Activated CD8-positive, alpha-beta memory T cell treated with anti-CD3 and anti-CD28 coated beads for 48 hours (primary cell): ENCODE measurements at regions not wholly inside any gene's neighbourhood (a gene's known extent, or its start where the extent isn't known, plus 50 kb on each side); places are given as distances from the start of the nearest gene placed in this dataset.

ENCODE experiments used
- DNase-seq, 3 experiments: peaks; one replicate each; pipeline ENCODE4 v3.0.0-alpha.2; 2020; ENCODE audit warnings: low read depth in 2 of 3, low spot score in 2 of 3

GRCh38 chr13:44240611-44241145 lies 132.9 kb upstream of the SERP2 start:
- DNase-seq: no peak

GRCh38 chr13:44241638-44242037 lies 132.0 kb upstream of the SERP2 start:
- no peak for DNase-seq

GRCh38 chr13:44242766-44243165 lies 130.9 kb upstream of the SERP2 start:
- DNase-seq: no peak

GRCh38 chr13:44243198-44243857 lies 130.3 kb upstream of the SERP2 start:
- DNase-seq: no peak

GRCh38 chr13:44244288-44244687 lies 129.3 kb upstream of the SERP2 start:
- no peak for DNase-seq

- no peak for DNase-seq
These were observed 124.2 kb upstream of the SERP2 start for GRCh38 chr13:44249431-44249836.

GRCh38 chr13:44252938-44253337 lies 120.7 kb upstream of the SERP2 start:
- no peak for DNase-seq

GRCh38 chr13:44255771-44256364 lies 117.8 kb upstream of the SERP2 start:
- no peak for DNase-seq

- no peak for DNase-seq
These were observed 115.8 kb upstream of the SERP2 start for GRCh38 chr13:44257796-44258195.

- peak in 2 of 3 experiments; percentile 20 to 35 for DNase-seq
These were observed 114.3 kb upstream of the SERP2 start for GRCh38 chr13:44259045-44260027.

GRCh38 chr13:44260336-44260735 lies 113.3 kb upstream of the SERP2 start:
- no peak for DNase-seq

- no peak for DNase-seq
These were observed 109.6 kb upstream of the SERP2 start for GRCh38 chr13:44263751-44264620.

GRCh38 chr13:44266305-44266704 lies 107.3 kb upstream of the SERP2 start:
- DNase-seq: no peak

- DNase-seq: no peak
These were observed 106.9 kb upstream of the SERP2 start for GRCh38 chr13:44266772-44267171.

- DNase-seq: no peak
These were observed 106.4 kb upstream of the SERP2 start for GRCh38 chr13:44267203-44267602.

GRCh38 chr13:44267980-44268379 lies 105.6 kb upstream of the SERP2 start:
- DNase-seq: no peak

- no peak for DNase-seq
These were observed 104.6 kb upstream of the SERP2 start for GRCh38 chr13:44268980-44269379.

GRCh38 chr13:44270150-44270549 lies 103.5 kb upstream of the SERP2 start:
- no peak for DNase-seq

GRCh38 chr13:44271031-44271455 lies 102.6 kb upstream of the SERP2 start:
- no peak for DNase-seq

GRCh38 chr13:44271473-44271872 lies 102.2 kb upstream of the SERP2 start:
- DNase-seq: no peak

- DNase-seq: no peak
These were observed 101.7 kb upstream of the SERP2 start for GRCh38 chr13:44271915-44272341.
